ENCODE measurements at regions not wholly inside any gene's neighbourhood (a gene's known extent, or its start where the extent isn't known, plus 50 kb on each side); places are given as distances from the start of the nearest gene placed in this dataset.
"Not testable (repeated sequence)": the region's sequence is repeated elsewhere in the genome, so short reads cannot be mapped to it uniquely, and the experiment has no call there.

DNA sequence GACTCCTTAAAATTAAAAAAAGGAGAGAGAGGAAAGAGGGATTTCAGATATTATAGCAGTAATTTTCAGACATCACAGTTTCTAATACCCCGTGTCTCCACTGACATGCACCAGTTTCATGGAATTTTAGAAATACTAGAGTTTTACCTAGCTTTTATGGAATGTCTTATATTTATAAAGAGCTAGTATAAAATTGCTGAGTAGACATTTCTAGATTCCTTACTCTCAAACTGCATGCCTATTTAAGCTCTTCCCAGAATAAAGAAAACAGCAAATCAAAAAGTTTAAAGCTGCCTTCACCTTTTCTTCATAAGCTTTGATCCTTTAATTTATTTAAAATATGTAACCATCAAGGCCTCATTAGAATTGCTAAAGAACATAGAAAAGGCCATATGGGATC lies 247.4 kb upstream of the IL12A start:
- intact Hi-C loops (cut with DNase I): no loop called here
- Histone ChIP-seq H3K4me3 (ENCODE audit: low read length in 2 of 2) (no peak overlapping the region), H3K27ac (ENCODE audit: low read depth in 1 of 2, low read length in 2 of 2) (no peak overlapping the region), H3K36me3 (ENCODE audit: control insufficient read depth in 1 of 2, insufficient read depth in 2 of 2, low read length in 1 of 2) (no peaks in the 10 kb centered on the region), H3K4me1 (ENCODE audit: control insufficient read depth in 1 of 2, insufficient read depth in 2 of 2, low read length in 2 of 2) (peaks cover 0 to 2% of the 10 kb centered on the region in 2 donors), H3K9me3 (ENCODE audit: control insufficient read depth, low read length) (no peaks in the 10 kb centered on the region), H3K27me3 (ENCODE audit: control insufficient read depth in 1 of 2, insufficient read depth in 2 of 2, low read length in 1 of 2) (no peaks in the 10 kb centered on the region)
- DNase-seq (no peak), ATAC-seq (ENCODE audit: low FRiP score) (no peak)
- WGBS, 2 donors: 87 to 89% methylated on average over 1 of the region's 1 CpG

DNA sequence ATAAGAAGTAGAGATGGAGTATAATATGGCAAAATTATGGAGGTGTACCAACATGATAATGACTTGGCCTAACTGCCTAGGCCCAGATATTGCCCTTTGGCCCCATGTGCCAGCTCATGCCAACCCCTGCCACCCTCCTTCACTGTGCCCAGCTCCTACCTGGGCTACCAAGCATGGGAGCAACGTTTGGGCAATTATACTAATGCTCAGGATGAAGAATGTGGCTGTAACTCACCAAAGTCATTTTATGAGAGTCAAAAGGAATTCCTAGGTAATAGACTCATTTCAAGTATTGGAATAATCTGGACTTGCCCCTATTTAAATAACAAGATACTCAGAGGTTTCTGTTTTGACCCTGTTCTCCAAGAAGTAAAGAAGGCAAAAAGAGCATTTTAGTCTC lies 240.2 kb upstream of the IL12A start:
- 36 to 45% methylated on average over 1 of the region's 1 CpG for WGBS, 2 donors
- intact Hi-C loops (cut with DNase I): no loop called here
- Histone ChIP-seq H3K4me3 (ENCODE audit: low read length in 2 of 2) (no peak overlapping the region), H3K27me3 (ENCODE audit: control insufficient read depth in 1 of 2, insufficient read depth in 2 of 2, low read length in 1 of 2) (no peaks in the 10 kb centered on the region), H3K27ac (ENCODE audit: low read depth in 1 of 2, low read length in 2 of 2) (no peak overlapping the region), H3K9me3 (ENCODE audit: control insufficient read depth, low read length) (no peaks in the 10 kb centered on the region), H3K36me3 (ENCODE audit: control insufficient read depth in 1 of 2, insufficient read depth in 2 of 2, low read length in 1 of 2) (no peaks in the 10 kb centered on the region), H3K4me1 (ENCODE audit: control insufficient read depth in 1 of 2, insufficient read depth in 2 of 2, low read length in 2 of 2) (no peaks in the 10 kb centered on the region)
- no peak for DNase-seq
- ATAC-seq (ENCODE audit: low FRiP score): no peak

DNA sequence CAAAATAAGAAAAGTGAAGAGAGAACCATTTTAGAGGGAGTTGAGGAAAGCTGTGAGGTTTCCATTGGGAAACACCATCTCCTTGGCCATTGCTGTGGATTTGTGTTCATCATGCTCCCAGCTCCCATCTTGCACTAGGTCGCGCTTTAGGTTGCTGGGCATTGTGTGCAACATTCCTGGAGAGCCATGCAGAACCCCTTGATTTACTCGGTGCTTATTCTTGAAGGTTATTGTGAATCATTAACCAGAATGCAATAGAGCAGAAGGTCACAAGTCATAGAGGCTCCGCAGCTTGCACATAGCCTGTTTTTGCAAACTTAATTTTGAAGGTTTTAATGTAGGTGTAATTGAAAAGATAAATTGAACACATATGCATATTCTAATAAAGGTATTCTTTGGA lies 239.2 kb upstream of the IL12A start:
- Histone ChIP-seq H3K27me3 (ENCODE audit: control insufficient read depth in 1 of 2, insufficient read depth in 2 of 2, low read length in 1 of 2) (no peaks in the 10 kb centered on the region), H3K9me3 (ENCODE audit: control insufficient read depth, low read length) (no peaks in the 10 kb centered on the region), H3K4me1 (ENCODE audit: control insufficient read depth in 1 of 2, insufficient read depth in 2 of 2, low read length in 2 of 2) (no peaks in the 10 kb centered on the region), H3K4me3 (ENCODE audit: low read length in 2 of 2) (no peak overlapping the region), H3K36me3 (ENCODE audit: control insufficient read depth in 1 of 2, insufficient read depth in 2 of 2, low read length in 1 of 2) (no peaks in the 10 kb centered on the region), H3K27ac (ENCODE audit: low read depth in 1 of 2, low read length in 2 of 2) (no peak overlapping the region)
- no peak for DNase-seq
- 89% methylated on average over 4 of the region's 4 CpGs for WGBS, 2 donors
- intact Hi-C loops (cut with DNase I): no loop called here
- no peak for ATAC-seq (ENCODE audit: low FRiP score)

DNA sequence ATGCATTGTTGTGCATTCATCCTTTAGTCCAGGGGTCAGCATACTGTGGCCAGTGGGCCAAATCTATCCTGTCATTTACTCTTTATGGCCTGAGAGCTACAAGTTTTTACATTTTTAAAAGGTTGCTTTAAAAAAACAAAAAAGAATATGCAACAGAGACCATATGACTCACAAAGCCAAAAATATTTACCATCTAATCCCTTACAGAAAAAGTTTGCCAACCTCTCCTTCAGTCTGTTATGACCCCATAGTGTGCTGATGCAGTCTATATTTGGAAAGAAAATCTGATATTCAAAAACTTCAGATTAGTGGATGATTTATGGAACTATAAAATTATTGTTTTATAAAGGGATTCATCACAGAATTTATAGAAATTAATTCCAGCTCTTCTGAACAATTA lies 237.5 kb upstream of the IL12A start:
- Histone ChIP-seq H3K27me3 (ENCODE audit: control insufficient read depth in 1 of 2, insufficient read depth in 2 of 2, low read length in 1 of 2) (no peaks in the 10 kb centered on the region), H3K36me3 (ENCODE audit: control insufficient read depth in 1 of 2, insufficient read depth in 2 of 2, low read length in 1 of 2) (no peaks in the 10 kb centered on the region), H3K4me1 (ENCODE audit: control insufficient read depth in 1 of 2, insufficient read depth in 2 of 2, low read length in 2 of 2) (no peaks in the 10 kb centered on the region), H3K27ac (ENCODE audit: low read depth in 1 of 2, low read length in 2 of 2) (no peak overlapping the region), H3K9me3 (ENCODE audit: control insufficient read depth, low read length) (no peaks in the 10 kb centered on the region), H3K4me3 (ENCODE audit: low read length in 2 of 2) (no peak overlapping the region)
- DNase-seq (no peak), ATAC-seq (ENCODE audit: low FRiP score) (no peak)
- intact Hi-C loops (cut with DNase I): no loop called here

DNA sequence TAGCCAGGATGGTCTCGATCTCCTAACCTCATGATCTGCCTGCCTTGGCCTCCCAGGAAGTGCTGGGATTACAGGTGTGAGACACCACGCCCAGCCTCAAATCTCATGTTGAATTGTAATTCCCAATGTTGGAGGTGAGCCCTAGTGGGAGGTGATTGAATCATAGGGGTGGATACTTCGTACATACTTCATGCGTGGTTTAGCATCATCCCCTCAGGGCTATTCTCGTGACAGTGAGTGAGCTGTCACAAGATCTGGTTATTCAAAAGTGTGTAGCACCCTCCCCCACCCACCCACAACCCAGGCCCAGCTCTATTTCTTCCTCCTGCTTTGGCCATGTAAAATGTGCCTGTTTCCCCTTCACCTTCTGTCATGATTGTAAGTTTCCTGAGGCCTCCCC lies 236.9 kb upstream of the IL12A start:
- WGBS, 2 donors: 95 to 97% methylated on average over 5 of the region's 5 CpGs
- ATAC-seq (ENCODE audit: low FRiP score): no peak
- Histone ChIP-seq H3K27me3 (ENCODE audit: control insufficient read depth in 1 of 2, insufficient read depth in 2 of 2, low read length in 1 of 2) (no peaks in the 10 kb centered on the region), H3K9me3 (ENCODE audit: control insufficient read depth, low read length) (no peaks in the 10 kb centered on the region), H3K4me1 (ENCODE audit: control insufficient read depth in 1 of 2, insufficient read depth in 2 of 2, low read length in 2 of 2) (no peaks in the 10 kb centered on the region), H3K36me3 (ENCODE audit: control insufficient read depth in 1 of 2, insufficient read depth in 2 of 2, low read length in 1 of 2) (no peaks in the 10 kb centered on the region), H3K27ac (ENCODE audit: low read depth in 1 of 2, low read length in 2 of 2) (no peak overlapping the region), H3K4me3 (ENCODE audit: low read length in 2 of 2) (no peak overlapping the region)
- intact Hi-C loops (cut with DNase I): no loop called here
- DNase-seq: no peak

DNA sequence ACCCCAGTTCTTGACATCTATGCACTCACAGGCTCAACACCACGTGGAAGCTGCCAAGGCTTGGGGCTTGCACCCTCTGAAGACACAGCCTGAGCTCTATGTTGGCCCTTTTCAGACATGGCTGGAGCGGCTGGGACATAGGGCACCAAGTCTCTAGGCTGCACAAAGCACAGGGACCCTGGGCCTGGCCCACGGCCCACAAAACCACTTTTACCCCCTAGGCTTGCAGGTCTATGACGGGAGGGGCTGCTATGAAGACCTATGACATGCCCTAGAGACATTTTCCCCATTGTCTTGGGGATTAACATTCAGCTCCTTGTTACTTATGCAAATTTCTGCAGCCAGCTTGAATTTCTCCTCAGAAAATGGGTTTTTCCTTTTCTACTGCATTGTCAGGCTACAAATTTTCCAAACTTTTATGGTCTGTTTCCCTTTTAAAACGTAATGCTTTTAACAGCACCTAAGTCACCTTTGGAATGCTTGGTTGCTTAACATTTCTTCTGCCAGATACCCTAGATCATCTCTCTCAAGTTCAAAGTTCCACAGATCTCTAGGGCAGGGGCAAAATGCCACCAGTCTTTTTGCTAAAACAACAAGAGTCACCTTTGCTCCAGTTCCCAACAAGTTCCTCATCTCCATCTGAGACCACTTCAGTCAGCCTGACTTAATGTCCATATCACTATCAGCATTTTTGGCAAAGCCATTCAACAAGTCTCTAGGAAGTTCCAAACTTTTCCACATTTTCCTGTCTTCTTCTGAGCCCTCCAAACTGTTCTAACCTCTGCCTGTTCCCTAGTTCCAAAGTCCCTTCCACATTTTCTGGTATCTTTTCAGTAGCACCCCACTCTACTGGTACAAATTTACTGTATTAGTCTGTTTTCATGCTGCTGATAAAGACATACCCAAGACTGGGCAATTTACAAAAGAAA lies 232.1 kb upstream of the IL12A start:
- ATAC-seq (ENCODE audit: low FRiP score); H3K4me3 ChIP-seq (ENCODE audit: low read length in 2 of 2); H3K4me1 ChIP-seq (ENCODE audit: control insufficient read depth in 1 of 2, insufficient read depth in 2 of 2, low read length in 2 of 2); H3K27ac ChIP-seq (ENCODE audit: low read depth in 1 of 2, low read length in 2 of 2); H3K9me3 ChIP-seq (ENCODE audit: control insufficient read depth, low read length); H3K27me3 ChIP-seq (ENCODE audit: control insufficient read depth in 1 of 2, insufficient read depth in 2 of 2, low read length in 1 of 2); H3K36me3 ChIP-seq (ENCODE audit: control insufficient read depth in 1 of 2, insufficient read depth in 2 of 2, low read length in 1 of 2); DNase-seq; intact Hi-C loops (cut with DNase I): not testable (repeated sequence)
- 90 to 95% methylated on average over 5 of the region's 5 CpGs for WGBS, 2 donors

DNA sequence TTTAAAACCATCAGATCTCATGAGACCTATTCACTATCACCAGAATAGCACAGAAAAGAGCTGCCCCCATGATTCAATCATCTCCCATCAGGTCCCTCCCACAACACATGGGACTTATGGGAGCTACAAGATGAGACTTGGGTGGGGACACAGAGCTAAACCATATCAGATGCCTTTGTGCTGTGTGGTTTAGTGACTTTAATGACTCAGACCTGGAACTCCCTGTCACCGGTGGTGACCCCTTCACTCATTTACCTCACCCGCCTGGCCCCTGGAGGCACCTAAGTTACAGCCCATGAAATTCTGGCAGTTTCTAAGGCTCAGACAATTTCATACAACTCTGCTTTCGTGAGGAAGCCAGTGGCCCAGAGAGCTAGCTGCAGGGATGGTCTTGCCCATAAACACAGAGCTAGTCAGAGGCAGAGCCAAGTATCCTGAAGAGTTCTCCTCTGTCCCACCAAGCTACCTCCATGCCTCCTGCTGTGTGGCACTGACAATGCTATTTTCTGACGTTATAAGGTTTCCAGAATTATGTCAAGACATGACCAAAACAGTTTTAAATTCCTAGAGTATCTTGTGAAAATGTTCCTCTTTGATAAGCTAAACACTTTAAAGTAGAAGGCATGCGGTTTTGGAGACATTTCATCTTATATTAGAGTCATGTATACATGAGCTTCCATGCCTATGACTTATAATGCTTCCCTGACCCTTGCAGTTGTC lies 231.1 kb upstream of the IL12A start:
- DNase-seq (no peak), ATAC-seq (ENCODE audit: low FRiP score) (no peak)
- intact Hi-C loops (cut with DNase I): no loop called here
- 73 to 78% methylated on average over 5 of the region's 5 CpGs for WGBS, 2 donors
- Histone ChIP-seq H3K4me3 (ENCODE audit: low read length in 2 of 2) (no peak overlapping the region), H3K4me1 (ENCODE audit: control insufficient read depth in 1 of 2, insufficient read depth in 2 of 2, low read length in 2 of 2) (no peaks in the 10 kb centered on the region), H3K9me3 (ENCODE audit: control insufficient read depth, low read length) (no peaks in the 10 kb centered on the region), H3K27me3 (ENCODE audit: control insufficient read depth in 1 of 2, insufficient read depth in 2 of 2, low read length in 1 of 2) (no peaks in the 10 kb centered on the region), H3K36me3 (ENCODE audit: control insufficient read depth in 1 of 2, insufficient read depth in 2 of 2, low read length in 1 of 2) (no peaks in the 10 kb centered on the region), H3K27ac (ENCODE audit: low read depth in 1 of 2, low read length in 2 of 2) (no peak overlapping the region)

DNA sequence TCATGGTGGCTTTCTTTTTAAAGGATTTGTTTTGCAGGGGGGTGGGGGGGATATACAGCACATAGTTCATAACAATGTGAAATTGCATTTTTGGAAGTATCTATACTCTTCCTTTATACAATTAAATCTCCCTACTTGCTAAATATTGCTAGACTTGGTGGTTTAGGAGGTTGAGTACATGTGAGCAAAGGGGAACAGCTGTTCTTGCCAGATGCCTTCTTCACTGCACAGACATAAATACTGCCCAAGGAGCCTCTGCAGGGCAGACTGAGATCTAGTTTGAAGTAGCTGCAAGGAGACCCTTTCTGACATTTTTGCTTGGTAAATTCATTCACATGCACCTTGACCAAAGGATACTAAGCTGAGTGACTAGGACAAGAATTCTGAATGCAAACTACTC lies 228.6 kb upstream of the IL12A start:
- intact Hi-C loops (cut with DNase I): loop anchor here (5.0 to 10.0 kb wide), 2 partner anchors 95 to 143 kb away; no protein-coding TSS in a partner anchor

DNA sequence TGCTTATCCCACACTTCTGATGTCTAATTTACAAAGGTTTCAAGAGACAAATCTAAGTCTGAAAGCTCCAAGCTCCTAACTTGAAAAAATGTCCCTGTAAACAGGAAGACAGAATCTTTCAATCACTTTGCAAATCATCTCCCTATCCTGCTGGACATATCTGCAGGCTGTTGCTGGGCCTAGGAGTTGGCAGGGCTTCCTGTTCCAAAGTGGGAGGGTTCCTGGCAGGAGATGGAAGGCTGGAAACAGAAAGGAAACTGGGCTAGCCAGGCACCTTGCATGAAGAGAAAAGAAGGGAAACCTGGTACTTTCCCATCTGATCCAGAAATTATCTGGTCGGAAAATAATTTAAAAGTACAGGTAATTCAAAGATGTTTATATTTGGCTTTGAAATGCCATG lies 227.3 kb upstream of the IL12A start:
- H3K9me3 ChIP-seq (ENCODE audit: control insufficient read depth, low read length): no peaks in the 10 kb centered on the region
- intact Hi-C loops (cut with DNase I): loop anchor here (5.0 to 10.0 kb wide), 2 partner anchors 93 to 144 kb away; no protein-coding TSS in a partner anchor
- no peak overlapping the region for H3K4me3 ChIP-seq (ENCODE audit: low read length in 2 of 2)
- WGBS, 2 donors: 3 to 8% methylated on average over 1 of the region's 1 CpG
- peak overlapping the region in 1 of 2 donors; percentile 23 for H3K27ac ChIP-seq (ENCODE audit: low read depth in 1 of 2, low read length in 2 of 2)
- no peaks in the 10 kb centered on the region for H3K27me3 ChIP-seq (ENCODE audit: control insufficient read depth in 1 of 2, insufficient read depth in 2 of 2, low read length in 1 of 2)
- H3K4me1 ChIP-seq (ENCODE audit: control insufficient read depth in 1 of 2, insufficient read depth in 2 of 2, low read length in 2 of 2): no peaks in the 10 kb centered on the region
- DNase-seq: peak in 1 of 2 donors; percentile 73
- H3K36me3 ChIP-seq (ENCODE audit: control insufficient read depth in 1 of 2, insufficient read depth in 2 of 2, low read length in 1 of 2): no peaks in the 10 kb centered on the region
- no peak for ATAC-seq (ENCODE audit: low FRiP score)

More for the DNA sequence above, 228.6 kb upstream of the IL12A start:
- ATAC-seq (ENCODE audit: low FRiP score) (no peak), DNase-seq (no peak)
- no peaks in the 10 kb centered on the region for H3K36me3 ChIP-seq (ENCODE audit: control insufficient read depth in 1 of 2, insufficient read depth in 2 of 2, low read length in 1 of 2)
- H3K27me3 ChIP-seq (ENCODE audit: control insufficient read depth in 1 of 2, insufficient read depth in 2 of 2, low read length in 1 of 2): no peaks in the 10 kb centered on the region
- no peaks in the 10 kb centered on the region for H3K4me1 ChIP-seq (ENCODE audit: control insufficient read depth in 1 of 2, insufficient read depth in 2 of 2, low read length in 2 of 2)
- H3K9me3 ChIP-seq (ENCODE audit: control insufficient read depth, low read length): no peaks in the 10 kb centered on the region
- no peak overlapping the region for H3K4me3 ChIP-seq (ENCODE audit: low read length in 2 of 2)
- no peak overlapping the region for H3K27ac ChIP-seq (ENCODE audit: low read depth in 1 of 2, low read length in 2 of 2)
